SK-N-SH treated with all-trans-retinoic acid at 6 μM for 48 hours (cell line): ENCODE measurements at regions not wholly inside any gene's neighbourhood (a gene's known extent, or its start where the extent isn't known, plus 50 kb on each side); places are given as distances from the start of the nearest gene placed in this dataset.

Experiments used
- CSDC2 ChIP-seq: fragments of 250-450 bp; sonication (Bioruptor Pico); IDR thresholded peaks from 2 replicates; pipeline ENCODE4 v1.5.0; 2020; ENCODE audit warnings: mild to moderate bottlenecking, moderate library complexity
- PPARA ChIP-seq: fragments of 250-450 bp; sonication (Bioruptor Pico); IDR thresholded peaks from 2 replicates; pipeline ENCODE4 v1.5.0; 2020; ENCODE audit warnings: mild to moderate bottlenecking, borderline replicate concordance
- RARB ChIP-seq: fragments of 250-450 bp; sonication (Bioruptor Pico); IDR thresholded peaks from 2 replicates; pipeline ENCODE4 v1.8.0; 2021; ENCODE audit warnings: mild to moderate bottlenecking, moderate library complexity
- SNAI2 ChIP-seq: fragments of 250-450 bp; sonication (Bioruptor Pico); IDR thresholded peaks from 2 replicates; pipeline ENCODE4 v1.5.0; 2020; ENCODE audit warnings: mild to moderate bottlenecking, moderate library complexity
- TOX ChIP-seq: fragments of 250-450 bp; sonication (Bioruptor Pico); IDR thresholded peaks from 2 replicates; pipeline ENCODE4 v1.8.0; 2021; ENCODE audit warnings: mild to moderate bottlenecking, moderate library complexity, borderline replicate concordance
- TSHZ2 ChIP-seq: fragments of 250-450 bp; sonication (Bioruptor Pico); IDR thresholded peaks from 2 replicates; pipeline ENCODE4 v1.5.0; 2020; ENCODE audit warnings: mild to moderate bottlenecking, moderate library complexity
- ZFP3 ChIP-seq: fragments of 250-450 bp; sonication (Bioruptor Pico); IDR thresholded peaks from 2 replicates; pipeline ENCODE4 v1.5.0; 2020; ENCODE audit warnings: mild to moderate bottlenecking, moderate library complexity
- ZFP30 ChIP-seq: fragments of 450-650 bp; formaldehyde crosslinking; IDR thresholded peaks from 2 replicates; pipeline ENCODE4 v1.5.0; 2022; ENCODE audit warnings: mild to moderate bottlenecking, moderate library complexity

GRCh38 chr12:126107659-126108058 lies 1042.4 kb downstream of the AACS start:
- no peak for TF ChIP-seq ZFP3 (CRISPR knock-in tag)
- TF ChIP-seq ZFP30: no peak
- no peak for TF ChIP-seq CSDC2 (CRISPR knock-in tag)
- no peak for TF ChIP-seq RARB (CRISPR knock-in tag)
- no peak for TF ChIP-seq PPARA (CRISPR knock-in tag)
- no peak for TF ChIP-seq TOX
- no peak for TF ChIP-seq SNAI2 (CRISPR knock-in tag)
- no peak for TF ChIP-seq TSHZ2
